GM18873 (cell line): ENCODE measurements at regions not wholly inside any gene's neighbourhood (a gene's known extent, or its start where the extent isn't known, plus 50 kb on each side); places are given as distances from the start of the nearest gene placed in this dataset.

Experiments used
- ATAC-seq: cut with Tn5 transposase; IDR thresholded peaks from one replicate; pipeline ENCODE4 v1.9.1; 2021; ENCODE audit warnings: mild to moderate bottlenecking, moderate library complexity, moderate number of reproducible peaks; ENCODE audit not compliant: unreplicated experiment, low FRiP score

- ATAC-seq: no peak
Measured at GRCh38 chr2:105626212-105626965, 118.3 kb upstream of the NCK2 start.

GRCh38 chr2:105625632-105626031 is 119.1 kb upstream of the NCK2 start:
- ATAC-seq: peak; percentile 49

GRCh38 chr2:105621038-105621437 is 123.7 kb upstream of the NCK2 start:
- ATAC-seq: no peak

- ATAC-seq: no peak
Measured at GRCh38 chr2:105618351-105618659, 126.4 kb upstream of the NCK2 start.

- ATAC-seq: no peak
Measured at GRCh38 chr2:105617631-105618350, 126.9 kb upstream of the NCK2 start.

- ATAC-seq: no peak
Measured at GRCh38 chr2:105615305-105615704, 129.4 kb upstream of the NCK2 start.

- ATAC-seq: no peak
Measured at GRCh38 chr2:105611811-105612424, 132.8 kb upstream of the NCK2 start.

- ATAC-seq: no peak
Measured at GRCh38 chr2:105611333-105611637, 133.4 kb upstream of the NCK2 start.

- no peak for ATAC-seq
Measured at GRCh38 chr2:105610576-105611332, 134.0 kb upstream of the NCK2 start.

- no peak for ATAC-seq
Measured at GRCh38 chr2:105609746-105610402, 134.8 kb upstream of the NCK2 start.

- ATAC-seq: no peak
Measured at GRCh38 chr2:105607920-105608504, 136.7 kb upstream of the NCK2 start.

- no peak for ATAC-seq
Measured at GRCh38 chr2:105606081-105606480, 138.6 kb upstream of the NCK2 start.

GRCh38 chr2:105604938-105605337 is 139.8 kb upstream of the NCK2 start:
- ATAC-seq: no peak

GRCh38 chr2:105600949-105601794 is 143.5 kb upstream of the NCK2 start:
- no peak for ATAC-seq

- ATAC-seq: no peak
Measured at GRCh38 chr2:105600602-105600948, 144.1 kb upstream of the NCK2 start.

GRCh38 chr2:105600037-105600442 is 144.7 kb upstream of the NCK2 start:
- no peak for ATAC-seq

- ATAC-seq: no peak
Measured at GRCh38 chr2:105598829-105599698, 145.6 kb upstream of the NCK2 start.
